HG03025 (cell line): ENCODE measurements at regions not wholly inside any gene's neighbourhood (a gene's known extent, or its start where the extent isn't known, plus 50 kb on each side); places are given as distances from the start of the nearest gene placed in this dataset.
"Not testable (repeated sequence)": the region's sequence is repeated elsewhere in the genome, so short reads cannot be mapped to it uniquely, and the experiment has no call there.

ENCODE experiments used
- ATAC-seq: cut with Tn5 transposase; IDR thresholded peaks from one replicate; pipeline ENCODE4 v1.9.1; 2021; ENCODE audit warnings: mild to moderate bottlenecking, moderate library complexity; ENCODE audit not compliant: unreplicated experiment, low FRiP score

GRCh38 chr6:67935976-67936477 is 699.1 kb upstream of the ADGRB3 start:
- no peak for ATAC-seq

DNA sequence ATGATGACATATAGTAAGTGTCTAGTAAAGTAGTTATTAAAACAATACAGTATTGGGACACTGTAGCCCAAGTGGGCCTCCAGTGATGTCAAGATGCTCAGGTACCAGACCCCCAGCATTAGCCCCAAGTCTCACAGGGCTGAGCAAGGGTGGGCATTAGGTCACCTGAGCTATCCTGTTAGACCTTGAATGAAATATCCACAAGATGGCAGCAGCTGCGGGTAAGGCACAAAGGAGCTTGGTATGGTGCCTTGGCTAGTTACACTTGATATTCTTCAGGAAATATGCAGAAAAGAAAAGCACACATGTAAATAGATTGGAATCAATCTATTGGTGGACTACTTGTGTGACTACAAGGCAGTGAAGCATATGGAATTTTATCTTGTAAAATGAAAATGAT is 701.8 kb upstream of the ADGRB3 start:
- ATAC-seq, result no peak

DNA sequence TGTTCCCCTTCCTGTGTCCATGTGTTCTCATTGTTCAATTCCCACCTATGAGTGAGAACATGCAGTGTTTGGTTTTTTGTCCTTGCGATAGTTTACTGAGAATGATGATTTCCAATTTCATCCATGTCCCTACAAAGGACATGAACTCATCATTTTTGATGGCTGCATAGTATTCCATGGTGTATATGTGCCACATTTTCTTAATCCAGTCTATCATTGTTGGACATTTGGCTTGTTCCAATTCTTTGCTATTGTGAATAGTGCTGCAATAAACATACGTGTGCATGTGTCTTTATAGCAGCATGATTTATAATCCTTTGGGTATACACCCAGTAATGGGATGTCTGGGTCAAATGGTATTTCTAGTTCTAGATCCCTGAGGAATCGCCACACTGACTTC is 712.5 kb upstream of the ADGRB3 start:
- ATAC-seq, result not testable (repeated sequence)

DNA sequence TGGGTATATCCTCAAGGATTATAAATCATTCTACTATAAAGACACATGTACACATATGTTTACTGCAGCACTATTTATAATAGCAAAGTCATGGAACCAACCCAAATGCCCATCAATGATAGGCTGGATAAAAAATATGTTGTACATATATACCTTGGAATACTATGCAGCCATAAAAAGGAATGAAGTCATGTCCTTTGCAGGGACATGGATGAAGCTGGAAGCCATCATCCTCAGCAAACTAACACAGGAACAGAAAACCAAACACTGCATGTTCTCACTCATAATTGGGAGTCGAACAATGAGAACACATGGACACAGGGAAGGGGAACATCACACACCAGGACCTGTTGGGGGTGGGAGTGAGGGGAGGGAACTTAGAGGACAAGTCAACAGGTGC is 715.0 kb upstream of the ADGRB3 start:
- not testable (repeated sequence) for ATAC-seq

- no peak for ATAC-seq
Observed at GRCh38 chr6:67916399-67916798, 718.7 kb upstream of the ADGRB3 start.

DNA sequence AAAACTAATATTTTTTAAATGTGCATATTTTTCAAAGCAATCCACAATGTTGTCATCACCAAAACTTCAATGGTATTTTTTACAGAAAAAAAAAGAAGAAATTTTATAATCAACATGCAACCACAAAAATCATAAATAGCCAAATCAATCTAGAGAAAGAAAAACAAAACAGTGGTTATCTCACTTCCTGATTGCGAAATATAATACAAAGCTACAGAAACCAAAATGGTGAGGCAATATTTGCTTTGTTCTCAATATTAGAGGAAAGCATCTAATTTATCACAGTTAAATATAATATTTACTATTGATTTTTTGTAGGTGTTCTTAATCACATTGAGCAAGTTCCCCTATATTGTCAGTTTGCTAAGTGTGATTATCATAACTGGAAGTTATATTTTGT is 720.7 kb upstream of the ADGRB3 start:
- no peak for ATAC-seq

- no peak for ATAC-seq
Observed at GRCh38 chr6:67909354-67909753, 725.7 kb upstream of the ADGRB3 start.

DNA sequence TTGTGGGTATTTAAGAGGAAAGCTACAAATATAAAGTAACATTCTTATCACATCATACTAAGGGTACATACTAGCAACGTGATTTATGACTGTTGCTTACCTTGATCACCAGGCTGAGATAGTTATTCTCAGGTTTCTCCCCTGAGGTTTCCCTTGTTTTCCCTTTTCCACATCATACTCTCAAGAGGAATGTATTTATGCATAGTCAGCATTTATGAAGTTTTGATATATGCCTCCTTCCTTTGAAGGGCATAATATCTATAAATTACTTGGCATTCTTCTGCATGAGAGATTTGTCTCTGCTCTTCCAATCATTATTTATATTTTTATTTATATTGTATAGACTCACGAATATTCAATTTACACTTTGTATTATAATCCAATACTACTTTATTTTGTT is 726.7 kb upstream of the ADGRB3 start:
- ATAC-seq, result no peak

DNA sequence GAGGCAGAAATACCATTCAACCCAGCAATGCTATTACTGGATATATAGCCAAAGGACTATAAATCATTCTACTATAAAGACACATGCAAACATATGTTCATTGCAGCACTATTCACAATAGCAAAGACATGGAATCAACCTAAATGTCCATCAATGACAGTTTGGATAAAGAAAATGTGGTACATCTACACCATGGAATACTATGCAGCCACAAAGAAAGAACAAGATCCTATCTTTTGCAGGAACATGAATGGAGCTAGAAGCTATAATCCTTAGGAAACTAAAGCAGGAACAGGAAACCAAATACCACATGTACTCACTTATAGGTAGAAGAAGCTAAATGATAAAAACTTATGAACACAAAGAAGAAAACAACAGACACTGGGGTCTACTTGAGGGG is 730.3 kb upstream of the ADGRB3 start:
- ATAC-seq, result not testable (repeated sequence)

- ATAC-seq, result no peak
Observed at GRCh38 chr6:67898875-67899274, 736.2 kb upstream of the ADGRB3 start.

- no peak for ATAC-seq
Observed at GRCh38 chr6:67897998-67898607, 737.0 kb upstream of the ADGRB3 start.

DNA sequence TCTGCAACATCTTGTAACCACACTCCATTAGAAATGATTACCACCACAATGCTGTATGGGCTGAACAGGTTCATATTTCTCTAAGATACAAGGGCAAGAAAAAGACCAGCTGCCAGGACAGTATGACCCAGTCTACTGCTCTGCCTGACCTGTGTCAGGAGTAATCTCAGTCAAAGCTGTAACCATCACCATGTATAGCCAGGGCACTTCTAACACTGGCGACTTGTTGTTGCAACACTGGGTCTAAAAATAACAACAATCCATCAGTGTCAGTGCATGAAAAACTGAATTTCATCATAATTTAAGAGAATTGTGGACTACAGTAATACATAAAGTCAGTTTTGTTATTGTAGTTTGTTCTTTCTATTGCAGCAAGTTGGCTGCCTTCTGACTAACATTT is 738.6 kb upstream of the ADGRB3 start:
- no peak for ATAC-seq

- ATAC-seq, result no peak
Observed at GRCh38 chr6:67889682-67889995, 745.4 kb upstream of the ADGRB3 start.

GRCh38 chr6:67888886-67889681 is 746.0 kb upstream of the ADGRB3 start:
- ATAC-seq, result no peak

GRCh38 chr6:67888546-67888885 is 746.6 kb upstream of the ADGRB3 start:
- no peak for ATAC-seq

- no peak for ATAC-seq
Observed at GRCh38 chr6:67887747-67888545, 747.1 kb upstream of the ADGRB3 start.

DNA sequence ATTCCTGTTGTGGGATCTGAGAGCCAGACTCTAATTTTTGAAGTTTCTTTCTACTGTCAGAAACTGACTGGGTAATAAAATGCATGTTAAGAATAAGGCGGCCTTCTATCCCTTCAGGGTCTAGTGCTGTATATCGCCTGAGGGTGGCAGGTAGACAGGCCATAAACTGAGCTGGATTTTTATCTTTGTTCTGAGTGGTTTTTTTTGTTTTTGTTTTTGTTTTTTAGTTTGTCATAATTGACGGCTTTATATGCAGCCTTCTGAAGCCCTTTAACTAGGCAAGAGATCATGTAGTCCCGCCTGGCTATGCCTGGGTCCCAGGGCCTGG is 747.7 kb upstream of the ADGRB3 start:
- ATAC-seq, result no peak

DNA sequence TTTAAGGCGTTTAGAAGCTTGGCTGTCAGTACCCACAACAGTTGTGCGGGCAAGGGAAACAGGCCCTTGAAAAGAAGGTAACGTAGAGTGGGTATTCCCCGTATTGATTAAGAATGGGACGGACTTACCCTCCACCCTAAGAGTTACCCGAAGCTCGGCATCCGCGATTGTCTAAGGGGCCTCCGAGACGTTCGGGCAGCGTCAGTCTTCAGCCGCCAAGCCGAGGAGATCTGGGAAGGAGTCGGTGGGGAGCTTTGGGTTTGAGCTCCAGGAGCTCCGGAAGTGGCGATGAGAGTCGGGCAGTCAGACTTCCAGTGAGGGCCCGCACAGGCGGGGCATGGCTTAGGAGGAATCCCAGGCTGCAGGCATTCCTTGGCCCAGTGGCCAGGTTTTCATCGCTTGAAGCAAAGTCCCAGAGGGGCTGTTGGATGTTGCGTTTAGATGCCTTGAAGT is 748.2 kb upstream of the ADGRB3 start:
- ATAC-seq, result no peak

- ATAC-seq, result no peak
Observed at GRCh38 chr6:67886036-67886707, 748.9 kb upstream of the ADGRB3 start.

- no peak for ATAC-seq
Observed at GRCh38 chr6:67885081-67886033, 749.7 kb upstream of the ADGRB3 start.
